GM12878 (cell line): ENCODE measurements at regions not wholly inside any gene's neighbourhood (a gene's known extent, or its start where the extent isn't known, plus 50 kb on each side); places are given as distances from the start of the nearest gene placed in this dataset.

Experiments used
- ATAC-seq: fragments of 200-7000 bp; cut with Tn5 transposase; 3 replicates; pipeline ENCODE4 v1.9.1; 2020; ENCODE audit warnings: mild to moderate bottlenecking, moderate library complexity
- BruUV-seq: library from RNA; stranded (reverse); fragments of 400-500 nt; replicated peaks from 2 replicates; lab custom pipeline; 2021; lab: Mats Ljungman, UMichigan
- CTCF ChIA-PET: fragments of 300-600 bp; sonication (Branson Sonifier 250); formaldehyde crosslinking; extraction: SDS; loops from one replicate; lab custom pipeline; 2021; ENCODE audit warnings: inconsistent platforms; lab: Yijun Ruan, JAX
- POLR2A ChIA-PET: fragments of 350-600 bp; formaldehyde crosslinking; extraction: SDS; loops from one replicate; lab custom pipeline; 2021; ENCODE audit warnings: inconsistent platforms; lab: Charles Lee
- RAD21 ChIA-PET: fragments of 300-600 bp; sonication (Branson Sonifier 250); formaldehyde crosslinking; loops from one replicate; lab custom pipeline; 2023; ENCODE audit warnings: antibody characterized with exemption; ENCODE audit not compliant: unreplicated experiment; lab: Charles Lee
- SMC1A ChIA-PET: fragments of 300-600 bp; sonication (Branson Sonifier 250); formaldehyde crosslinking; loops from one replicate; lab custom pipeline; 2023; ENCODE audit not compliant: unreplicated experiment, uncharacterized antibody; lab: Charles Lee
- DNase-seq: peaks from one replicate; pipeline ENCODE4 v3.0.0-alpha.2; 2011; ENCODE audit warnings: low read depth, low spot score
- FAIRE-seq: peaks from 3 replicates; lab custom pipeline; 2011; peaks lifted over from hg19 to GRCh38; lab: Jason Lieb, UNC
- H2AFZ ChIP-seq: 2 replicates; pipeline ENCODE4 v1.6.0; 2011; ENCODE audit warnings: low read depth, low read length, control low read depth; ENCODE audit not compliant: control insufficient read depth
- H3K27ac ChIP-seq: 2 replicates; pipeline ENCODE4 v1.5.1; 2011; ENCODE audit warnings: control low read depth; ENCODE audit not compliant: control insufficient read depth, insufficient read depth
- H3K27me3 ChIP-seq, 2 experiments: replicated peaks in 1 of 2; 2 replicates each; pipeline versions ENCODE4 v1.6.0 to v1.6.1; 2011; ENCODE audit warnings: low read length in 1 of 2; ENCODE audit not compliant: control insufficient read depth in 2 of 2, insufficient read depth in 2 of 2
- H3K36me3 ChIP-seq, 2 experiments: 2 replicates each; pipeline ENCODE4 v1.5.1; 2011; ENCODE audit warnings: low read length in 1 of 2; ENCODE audit not compliant: control insufficient read depth in 2 of 2, insufficient read depth in 2 of 2
- H3K4me1 ChIP-seq: 2 replicates; pipeline ENCODE4 v1.6.1; 2011; ENCODE audit warnings: mild to moderate bottlenecking, low read length, moderate library complexity, mixed read lengths; ENCODE audit not compliant: control insufficient read depth, insufficient read depth
- H3K4me2 ChIP-seq: 2 replicates; pipeline ENCODE4 v1.6.0; 2011; ENCODE audit warnings: control low read depth; ENCODE audit not compliant: control insufficient read depth, insufficient read depth
- H3K4me3 ChIP-seq: fragments of 200-600 bp; sonication (generic); 2 replicates; pipeline ENCODE4 v1.5.1; 2016
- H3K79me2 ChIP-seq: 2 replicates; pipeline ENCODE4 v1.6.0; 2011; ENCODE audit warnings: low read length; ENCODE audit not compliant: control insufficient read depth, insufficient read depth
- H3K9ac ChIP-seq: 2 replicates; pipeline ENCODE4 v1.8.0; 2011; ENCODE audit warnings: low read length, control low read depth, mixed read lengths; ENCODE audit not compliant: control insufficient read depth, insufficient read depth
- H3K9me3 ChIP-seq: replicated peaks from 3 replicates; pipeline ENCODE4 v1.5.1; 2011; ENCODE audit warnings: mild to moderate bottlenecking, low read length; ENCODE audit not compliant: control insufficient read depth, insufficient read depth
- H4K20me1 ChIP-seq: 2 replicates; pipeline ENCODE4 v1.6.0; 2011; ENCODE audit not compliant: control insufficient read depth, insufficient read depth
- BCL11A ChIP-seq: IDR thresholded peaks from 2 replicates; pipeline ENCODE4 v1.6.1; 2011; ENCODE audit warnings: low read depth, low read length
- CEBPZ ChIP-seq: fragments of 150-350 bp; IDR thresholded peaks from 2 replicates; pipeline ENCODE4 v1.6.1; 2016; ENCODE audit warnings: low read depth, low read length
- FOXM1 ChIP-seq: IDR thresholded peaks from 2 replicates; pipeline ENCODE4 v1.6.1; 2012; ENCODE audit warnings: low read depth, mild to moderate bottlenecking, inconsistent platforms, low read length, moderate library complexity
- HDAC2 ChIP-seq: fragments of 200-600 bp; sonication (generic); IDR thresholded peaks from 2 replicates; pipeline ENCODE4 v1.6.1; 2017
- HDGF ChIP-seq: fragments of 450-650 bp; IDR thresholded peaks from 2 replicates; pipeline ENCODE4 v1.6.1; 2016; ENCODE audit warnings: antibody characterized with exemption
- LARP7 ChIP-seq: fragments of 450-650 bp; IDR thresholded peaks from 2 replicates; pipeline ENCODE4 v1.6.1; 2017; ENCODE audit warnings: mild to moderate bottlenecking
- MTA3 ChIP-seq: IDR thresholded peaks from 2 replicates; pipeline ENCODE4 v1.6.1; 2012; ENCODE audit warnings: low read length, inconsistent platforms, borderline replicate concordance
- NFYB ChIP-seq: IDR thresholded peaks from 2 replicates; pipeline ENCODE4 v1.6.1; 2011; ENCODE audit warnings: low read depth, mild to moderate bottlenecking, low read length, improper control_type of control experiment, moderate library complexity; ENCODE audit not compliant: insufficient read depth
- NR2C2 ChIP-seq: IDR thresholded peaks from 2 replicates; pipeline ENCODE4 v1.6.1; 2011; ENCODE audit warnings: borderline replicate concordance, low read depth; ENCODE audit not compliant: control insufficient read depth, insufficient read length
- NR2F1 ChIP-seq: fragments of 450-650 bp; conservative IDR thresholded peaks from 2 replicates; pipeline ENCODE4 v1.6.1; 2017; ENCODE audit warnings: mild to moderate bottlenecking
- PAX5 ChIP-seq: IDR thresholded peaks from 2 replicates; pipeline ENCODE4 v1.6.1; 2011; ENCODE audit warnings: low read depth, low read length, borderline replicate concordance
- PKNOX1 ChIP-seq: fragments of 450-650 bp; IDR thresholded peaks from 2 replicates; pipeline ENCODE4 v1.6.1; 2016; ENCODE audit warnings: mild to moderate bottlenecking
- SIN3A ChIP-seq: IDR thresholded peaks from 2 replicates; pipeline ENCODE4 v1.6.1; 2012; ENCODE audit warnings: low read depth, low read length, improper control_type of control experiment
- TCF7 ChIP-seq: IDR thresholded peaks from 2 replicates; pipeline ENCODE4 v1.6.1; 2014; ENCODE audit warnings: antibody characterized with exemption, borderline replicate concordance
- WGBS: methylation state at CpG from one replicate; pipeline ENCODE4 v1.1.6; 2016; ENCODE audit warnings: low lambda C conversion rate; ENCODE audit not compliant: insufficient replicate concordance, insufficient coverage; ENCODE audit errors: missing lambda C conversion rate; 5-methylcytosine and 5-hydroxymethylcytosine counted together
- in situ Hi-C: fragments of 300-500 bp; cut with MboI; formaldehyde crosslinking; loops from 9 replicates; pipeline ENCODE4 v1.14.3; 2018; ENCODE audit warnings: mixed read lengths
- intact Hi-C: fragments of 100-400 bp; cut with micrococcal nuclease; formaldehyde crosslinking; loops from one replicate; pipeline ENCODE4 v1.14.2; 2022; ENCODE audit not compliant: unreplicated experiment

GRCh38 chr7:27412164-27412563 is 169.6 kb downstream of the EVX1 start:
- WGBS = 40% methylated on average over 7 of the region's 7 CpGs
- Histone ChIP-seq H3K79me2 (no peaks in the 10 kb centered on the region), H4K20me1 (no peaks in the 10 kb centered on the region), H3K9me3 (no peaks in the 10 kb centered on the region), H3K9ac (no peak overlapping the region), H3K36me3 (no peaks in the 10 kb centered on the region)
- RAD21 ChIA-PET = no interaction called here
- CTCF ChIA-PET = no interaction called here
- POLR2A ChIA-PET = no interaction called here
- intact Hi-C loops = no loop called here
- no TSS peak for BruUV-seq
- no peak for TF ChIP-seq MTA3
- no peak for TF ChIP-seq TCF7
- TF ChIP-seq SIN3A = no peak
- TF ChIP-seq PKNOX1 = no peak
- TF ChIP-seq HDGF = no peak
- no peak for TF ChIP-seq HDAC2
- no peak for TF ChIP-seq BCL11A
- no peak for TF ChIP-seq PAX5
- no peak for TF ChIP-seq NFYB
- no peak for TF ChIP-seq NR2C2
- no peak for TF ChIP-seq FOXM1
- TF ChIP-seq NR2F1 = no peak
- no peak for TF ChIP-seq CEBPZ
- TF ChIP-seq LARP7 = no peak
- TF ChIP-seq, all 136 proteins: peak for 0
- no peaks in the 10 kb centered on the region; a peak in 1 of 4 replicates for H3K27me3 ChIP-seq
- no peak overlapping the region for H3K27ac ChIP-seq
- no peak overlapping the region for H2AFZ ChIP-seq
- SMC1A ChIA-PET = no interaction called here
- DNase-seq (no peak), ATAC-seq (no peak), FAIRE-seq (no peak)
- no peaks in the 10 kb centered on the region for H3K4me1 ChIP-seq
- in situ Hi-C loops = no loop called here
- no peak overlapping the region for H3K4me3 ChIP-seq
- H3K4me2 ChIP-seq = no peak overlapping the region
